ENCODE measurements at regions not wholly inside any gene's neighbourhood (a gene's known extent, or its start where the extent isn't known, plus 50 kb on each side); places are given as distances from the start of the nearest gene placed in this dataset.

DNA sequence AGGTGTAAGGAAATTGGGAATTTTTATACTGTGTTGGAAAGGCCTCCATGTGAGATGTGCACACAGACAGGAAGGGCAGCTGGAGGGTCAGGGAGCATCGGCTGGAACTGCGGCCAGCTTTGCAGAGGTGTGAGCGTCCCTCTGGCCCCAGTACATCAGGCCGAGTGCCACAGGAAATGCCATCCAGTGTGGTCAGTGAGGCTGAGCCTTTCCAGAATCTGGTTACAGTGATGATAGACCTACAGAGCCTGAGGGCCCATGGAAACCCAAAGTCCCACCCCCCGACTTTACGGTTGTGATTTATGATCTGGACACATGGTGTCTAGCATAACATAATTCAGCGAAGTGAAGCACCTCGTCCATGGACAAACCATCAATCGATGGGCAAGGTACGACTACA is 137.3 kb upstream of the PDE10A start:
- peak overlapping the region; percentile 2 for H3K9ac ChIP-seq (ENCODE audit: low read length)
- H3K36me3 ChIP-seq (ENCODE audit: insufficient read depth, low read length), result no peaks in the 10 kb centered on the region
- Mint-ChIP-seq H3K4me3 (ENCODE audit: unreplicated experiment) (no peak overlapping the region), H3K9me3 (ENCODE audit: unreplicated experiment) (no peaks in the 10 kb centered on the region), H3K27ac (ENCODE audit: unreplicated experiment) (no peak overlapping the region), H3K27me3 (ENCODE audit: low read depth, unreplicated experiment) (peaks cover 34% of the 10 kb centered on the region), H3K36me3 (ENCODE audit: low read depth, unreplicated experiment) (peaks cover 2% of the 10 kb centered on the region), H3K4me1 (ENCODE audit: low read depth, unreplicated experiment) (peaks cover 2% of the 10 kb centered on the region)
- H2AFZ ChIP-seq (ENCODE audit: low read depth, low read length), result no peak overlapping the region
- peak overlapping the region; percentile 15 for H3K27ac ChIP-seq (ENCODE audit: low read depth, low read length)
- H3K4me3 ChIP-seq (ENCODE audit: insufficient read depth, low read depth, low read length), result no peak overlapping the region
- H3K79me2 ChIP-seq (ENCODE audit: insufficient read depth, low read length), result no peaks in the 10 kb centered on the region
- H4K20me1 ChIP-seq (ENCODE audit: insufficient read depth, low read length), result no peaks in the 10 kb centered on the region
- no peaks in the 10 kb centered on the region for H3K9me3 ChIP-seq (ENCODE audit: insufficient read depth, low read depth, low read length)
- H3K4me1 ChIP-seq (ENCODE audit: insufficient read depth, low read length), result peaks cover 4% of the 10 kb centered on the region
- H3K27me3 ChIP-seq (ENCODE audit: insufficient read depth, low read length), result no peaks in the 10 kb centered on the region
- FAIRE-seq, result no peak
- peak overlapping the region; percentile 50 for H3K4me2 ChIP-seq (ENCODE audit: low read length)
- TF ChIP-seq, protein P1, sequence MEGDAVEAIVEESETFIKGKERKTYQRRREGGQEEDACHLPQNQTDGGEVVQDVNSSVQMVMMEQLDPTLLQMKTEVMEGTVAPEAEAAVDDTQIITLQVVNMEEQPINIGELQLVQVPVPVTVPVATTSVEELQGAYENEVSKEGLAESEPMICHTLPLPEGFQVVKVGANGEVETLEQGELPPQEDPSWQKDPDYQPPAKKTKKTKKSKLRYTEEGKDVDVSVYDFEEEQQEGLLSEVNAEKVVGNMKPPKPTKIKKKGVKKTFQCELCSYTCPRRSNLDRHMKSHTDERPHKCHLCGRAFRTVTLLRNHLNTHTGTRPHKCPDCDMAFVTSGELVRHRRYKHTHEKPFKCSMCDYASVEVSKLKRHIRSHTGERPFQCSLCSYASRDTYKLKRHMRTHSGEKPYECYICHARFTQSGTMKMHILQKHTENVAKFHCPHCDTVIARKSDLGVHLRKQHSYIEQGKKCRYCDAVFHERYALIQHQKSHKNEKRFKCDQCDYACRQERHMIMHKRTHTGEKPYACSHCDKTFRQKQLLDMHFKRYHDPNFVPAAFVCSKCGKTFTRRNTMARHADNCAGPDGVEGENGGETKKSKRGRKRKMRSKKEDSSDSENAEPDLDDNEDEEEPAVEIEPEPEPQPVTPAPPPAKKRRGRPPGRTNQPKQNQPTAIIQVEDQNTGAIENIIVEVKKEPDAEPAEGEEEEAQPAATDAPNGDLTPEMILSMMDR (IDR thresholded peaks at IDR 0.05; ENCODE audit: insufficient read depth, low read depth, low read length), result no peak
- no peak for TF ChIP-seq EZH2 (IDR thresholded peaks at IDR 0.05; ENCODE audit: insufficient read depth, low read length)
- no peak for DNase-seq (ENCODE audit: low read depth)

DNA sequence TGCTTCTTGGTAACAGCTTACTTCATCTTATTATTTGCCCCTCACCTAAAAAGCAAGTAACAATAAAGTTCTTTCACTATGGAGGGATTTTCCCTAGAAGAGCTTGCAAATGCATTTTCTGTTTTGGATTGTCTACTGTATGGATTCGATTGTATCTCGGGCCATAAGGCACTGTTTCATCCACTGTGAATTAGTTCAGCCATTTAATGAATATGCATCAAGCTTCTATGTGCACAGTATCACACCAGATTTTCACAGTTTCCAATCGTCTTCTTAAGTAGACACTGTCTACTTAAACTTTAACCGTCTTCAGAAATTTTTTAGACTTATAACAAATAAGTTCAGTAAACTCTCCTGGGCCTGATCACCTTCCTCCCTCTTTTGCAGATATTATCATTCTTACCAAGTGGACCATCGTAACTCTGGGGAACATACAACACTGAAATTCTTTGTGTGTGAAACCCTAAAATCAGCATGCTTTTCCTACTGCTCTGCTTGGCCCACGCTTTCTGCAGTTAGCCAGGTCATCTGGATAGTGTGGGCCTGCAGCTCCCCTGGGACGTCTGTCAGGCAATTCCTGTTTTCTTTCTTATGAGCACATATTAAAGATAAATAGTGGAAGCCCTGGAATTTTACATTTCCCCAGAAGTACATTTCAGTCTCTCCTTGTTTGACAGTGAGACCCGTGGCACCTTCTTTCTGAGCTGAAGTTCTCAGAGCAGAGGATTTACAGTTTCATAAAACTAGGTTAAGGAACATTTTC is 136.5 kb upstream of the PDE10A start:
- Histone ChIP-seq H3K27ac (ENCODE audit: low read depth, low read length) (peak overlapping the region; percentile 15), H3K27me3 (ENCODE audit: insufficient read depth, low read length) (no peaks in the 10 kb centered on the region), H3K79me2 (ENCODE audit: insufficient read depth, low read length) (no peaks in the 10 kb centered on the region), H3K9me3 (ENCODE audit: insufficient read depth, low read depth, low read length) (no peaks in the 10 kb centered on the region), H3K9ac (ENCODE audit: low read length) (peak overlapping the region; percentile 2), H3K4me2 (ENCODE audit: low read length) (peak overlapping the region; percentile 50), H4K20me1 (ENCODE audit: insufficient read depth, low read length) (no peaks in the 10 kb centered on the region), H3K4me3 (ENCODE audit: insufficient read depth, low read depth, low read length) (no peak overlapping the region), H3K4me1 (ENCODE audit: insufficient read depth, low read length) (peaks cover 4% of the 10 kb centered on the region), H3K36me3 (ENCODE audit: insufficient read depth, low read length) (no peaks in the 10 kb centered on the region), H2AFZ (ENCODE audit: low read depth, low read length) (no peak overlapping the region)
- DNase-seq (ENCODE audit: low read depth) (no peak), FAIRE-seq (no peak)
- Mint-ChIP-seq H3K27ac (ENCODE audit: unreplicated experiment) (no peak overlapping the region), H3K9me3 (ENCODE audit: unreplicated experiment) (no peaks in the 10 kb centered on the region), H3K4me3 (ENCODE audit: unreplicated experiment) (no peak overlapping the region), H3K27me3 (ENCODE audit: low read depth, unreplicated experiment) (peaks cover 34% of the 10 kb centered on the region), H3K36me3 (ENCODE audit: low read depth, unreplicated experiment) (peaks cover 2% of the 10 kb centered on the region), H3K4me1 (ENCODE audit: low read depth, unreplicated experiment) (peaks cover 2% of the 10 kb centered on the region)
- no peak for TF ChIP-seq EZH2 (IDR thresholded peaks at IDR 0.05; ENCODE audit: insufficient read depth, low read length)
- TF ChIP-seq, protein P1 (IDR thresholded peaks at IDR 0.05; ENCODE audit: insufficient read depth, low read depth, low read length), result no peak

DNA sequence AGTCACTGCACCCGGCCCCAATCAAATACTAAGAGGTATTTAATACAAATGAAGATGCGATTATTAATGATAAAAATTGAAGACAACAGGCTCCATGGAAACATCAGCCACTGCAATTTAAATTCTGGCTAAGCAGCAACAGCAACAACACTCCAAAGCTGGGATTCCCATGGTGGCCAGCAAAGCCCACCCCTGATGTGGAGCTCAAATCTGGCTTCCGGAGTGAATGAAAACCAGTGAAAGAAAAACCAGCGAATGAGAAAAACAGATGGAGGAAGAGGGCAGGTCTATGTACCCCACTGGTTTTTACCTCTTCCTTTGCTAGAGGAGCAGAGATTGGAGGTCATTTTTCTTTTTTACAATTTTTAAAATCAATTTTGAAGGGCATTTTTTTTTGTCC is 135.9 kb upstream of the PDE10A start:
- Histone ChIP-seq H3K4me2 (ENCODE audit: low read length) (no peak overlapping the region), H4K20me1 (ENCODE audit: insufficient read depth, low read length) (no peaks in the 10 kb centered on the region), H3K4me3 (ENCODE audit: insufficient read depth, low read depth, low read length) (no peak overlapping the region), H3K4me1 (ENCODE audit: insufficient read depth, low read length) (peaks cover 4% of the 10 kb centered on the region), H2AFZ (ENCODE audit: low read depth, low read length) (no peak overlapping the region), H3K9ac (ENCODE audit: low read length) (no peak overlapping the region), H3K9me3 (ENCODE audit: insufficient read depth, low read depth, low read length) (peaks cover 3% of the 10 kb centered on the region), H3K27ac (ENCODE audit: low read depth, low read length) (no peak overlapping the region), H3K36me3 (ENCODE audit: insufficient read depth, low read length) (no peaks in the 10 kb centered on the region), H3K27me3 (ENCODE audit: insufficient read depth, low read length) (no peaks in the 10 kb centered on the region), H3K79me2 (ENCODE audit: insufficient read depth, low read length) (no peaks in the 10 kb centered on the region)
- DNase-seq (ENCODE audit: low read depth) (no peak), FAIRE-seq (no peak)
- peaks cover 29% of the 10 kb centered on the region for H3K27me3 Mint-ChIP-seq (ENCODE audit: low read depth, unreplicated experiment)
- no peak overlapping the region for H3K27ac Mint-ChIP-seq (ENCODE audit: unreplicated experiment)
- TF ChIP-seq, protein P1 (IDR thresholded peaks at IDR 0.05; ENCODE audit: insufficient read depth, low read depth, low read length), result no peak
- no peak for TF ChIP-seq EZH2 (IDR thresholded peaks at IDR 0.05; ENCODE audit: insufficient read depth, low read length)
- H3K9me3 Mint-ChIP-seq (ENCODE audit: unreplicated experiment), result no peaks in the 10 kb centered on the region
- H3K4me3 Mint-ChIP-seq (ENCODE audit: unreplicated experiment), result no peak overlapping the region
- H3K4me1 Mint-ChIP-seq (ENCODE audit: low read depth, unreplicated experiment), result no peaks in the 10 kb centered on the region
- H3K36me3 Mint-ChIP-seq (ENCODE audit: low read depth, unreplicated experiment), result no peaks in the 10 kb centered on the region
